ENCODE measurements at regions not wholly inside any gene's neighbourhood (a gene's known extent, or its start where the extent isn't known, plus 50 kb on each side); places are given as distances from the start of the nearest gene placed in this dataset.

DNA sequence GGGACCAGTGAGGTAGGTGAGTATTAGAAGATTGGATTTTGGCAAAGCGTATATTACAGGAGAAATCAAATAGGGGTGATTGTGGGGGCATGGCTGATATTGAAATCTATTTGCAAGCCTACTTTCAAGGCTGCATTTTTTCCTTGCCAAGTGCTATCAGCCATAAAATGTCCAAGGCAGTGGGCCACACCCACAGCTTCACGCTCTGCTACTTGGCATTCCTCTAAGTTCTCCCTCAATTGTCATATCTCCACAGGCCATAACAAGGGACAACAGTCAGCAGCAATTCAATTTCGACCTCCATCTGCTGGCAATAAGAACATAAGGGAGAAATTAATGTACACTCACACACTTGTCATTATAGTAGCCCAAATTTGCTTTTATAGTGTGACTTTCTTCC is 667.1 kb upstream of the PKN2 start:
- peaks cover 0 to 2% of the 10 kb centered on the region in 2 donors for H3K27me3 ChIP-seq (ENCODE audit: control insufficient read depth in 1 of 2, insufficient read depth in 2 of 2, low read length in 2 of 2)
- no peak overlapping the region for H3K4me3 ChIP-seq (ENCODE audit: low read depth in 1 of 2, low read length in 2 of 2)
- H3K36me3 ChIP-seq (ENCODE audit: control insufficient read depth in 2 of 2, insufficient read depth in 2 of 2, low read length in 1 of 2), result no peaks in the 10 kb centered on the region
- H3K9me3 ChIP-seq (ENCODE audit: control insufficient read depth in 2 of 2, insufficient read depth in 1 of 2, low read depth in 1 of 2, low read length in 1 of 2), result no peaks in the 10 kb centered on the region
- no peaks in the 10 kb centered on the region for H3K4me1 ChIP-seq (ENCODE audit: control insufficient read depth in 2 of 2, insufficient read depth in 2 of 2, low read length in 1 of 2)
- H3K27ac ChIP-seq (ENCODE audit: low read depth in 2 of 2, low read length in 1 of 2), result no peak overlapping the region
- WGBS, 2 donors, result 54 to 55% methylated on average over 3 of the region's 3 CpGs

DNA sequence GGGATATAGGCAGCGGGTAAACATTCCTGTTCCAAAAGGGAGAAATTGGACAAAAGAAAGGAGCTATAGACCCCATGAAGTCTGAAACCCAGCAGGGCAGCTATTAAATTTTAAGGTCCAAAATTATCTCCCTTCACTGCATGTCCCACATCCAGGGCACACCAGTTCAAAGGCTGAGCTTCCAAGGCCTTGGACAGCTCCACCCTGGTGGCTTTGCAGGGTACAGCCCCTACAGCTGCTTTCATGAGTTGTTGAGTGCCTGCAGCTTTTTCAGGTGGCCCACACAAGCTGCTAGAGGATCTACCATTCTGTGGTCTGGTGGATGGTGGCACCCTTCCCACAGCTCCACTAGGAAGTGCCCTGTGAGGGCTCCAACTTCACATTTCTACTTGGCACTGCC is 662.5 kb upstream of the PKN2 start:
- H3K4me1 ChIP-seq (ENCODE audit: control insufficient read depth in 2 of 2, insufficient read depth in 2 of 2, low read length in 1 of 2), result no peaks in the 10 kb centered on the region
- no peak overlapping the region for H3K4me3 ChIP-seq (ENCODE audit: low read depth in 1 of 2, low read length in 2 of 2)
- no peaks in the 10 kb centered on the region for H3K36me3 ChIP-seq (ENCODE audit: control insufficient read depth in 2 of 2, insufficient read depth in 2 of 2, low read length in 1 of 2)
- WGBS, 2 donors, result 6 to 100% methylated on average over 1 of the region's 1 CpG
- no peaks in the 10 kb centered on the region for H3K27me3 ChIP-seq (ENCODE audit: control insufficient read depth in 1 of 2, insufficient read depth in 2 of 2, low read length in 2 of 2)
- H3K27ac ChIP-seq (ENCODE audit: low read depth in 2 of 2, low read length in 1 of 2), result no peak overlapping the region
- H3K9me3 ChIP-seq (ENCODE audit: control insufficient read depth in 2 of 2, insufficient read depth in 1 of 2, low read depth in 1 of 2, low read length in 1 of 2), result no peaks in the 10 kb centered on the region

DNA sequence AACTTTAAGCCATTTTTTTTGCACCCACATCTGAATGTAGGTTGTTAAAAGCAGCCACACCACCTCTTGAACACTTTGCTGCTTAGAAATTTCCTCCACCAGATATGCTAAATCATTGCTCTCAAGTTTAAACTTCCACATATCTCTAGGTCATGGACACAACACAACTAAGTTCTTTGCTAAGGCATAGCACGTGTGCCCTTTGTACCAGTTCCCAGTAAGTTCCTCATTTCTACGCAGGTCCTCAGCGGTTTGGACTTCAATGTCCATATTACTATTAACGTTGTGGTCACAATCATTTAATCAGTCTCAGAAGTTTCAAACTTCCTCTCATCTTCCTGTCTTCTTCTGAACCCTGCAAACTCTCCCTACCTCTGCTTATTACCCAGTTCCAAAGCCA is 661.6 kb upstream of the PKN2 start:
- no peak overlapping the region for H3K27ac ChIP-seq (ENCODE audit: low read depth in 2 of 2, low read length in 1 of 2)
- no peaks in the 10 kb centered on the region for H3K27me3 ChIP-seq (ENCODE audit: control insufficient read depth in 1 of 2, insufficient read depth in 2 of 2, low read length in 2 of 2)
- H3K4me1 ChIP-seq (ENCODE audit: control insufficient read depth in 2 of 2, insufficient read depth in 2 of 2, low read length in 1 of 2), result no peaks in the 10 kb centered on the region
- no peaks in the 10 kb centered on the region for H3K9me3 ChIP-seq (ENCODE audit: control insufficient read depth in 2 of 2, insufficient read depth in 1 of 2, low read depth in 1 of 2, low read length in 1 of 2)
- no peak overlapping the region for H3K4me3 ChIP-seq (ENCODE audit: low read depth in 1 of 2, low read length in 2 of 2)
- 72 to 77% methylated on average over 4 of the region's 4 CpGs for WGBS, 2 donors
- no peaks in the 10 kb centered on the region for H3K36me3 ChIP-seq (ENCODE audit: control insufficient read depth in 2 of 2, insufficient read depth in 2 of 2, low read length in 1 of 2)

DNA sequence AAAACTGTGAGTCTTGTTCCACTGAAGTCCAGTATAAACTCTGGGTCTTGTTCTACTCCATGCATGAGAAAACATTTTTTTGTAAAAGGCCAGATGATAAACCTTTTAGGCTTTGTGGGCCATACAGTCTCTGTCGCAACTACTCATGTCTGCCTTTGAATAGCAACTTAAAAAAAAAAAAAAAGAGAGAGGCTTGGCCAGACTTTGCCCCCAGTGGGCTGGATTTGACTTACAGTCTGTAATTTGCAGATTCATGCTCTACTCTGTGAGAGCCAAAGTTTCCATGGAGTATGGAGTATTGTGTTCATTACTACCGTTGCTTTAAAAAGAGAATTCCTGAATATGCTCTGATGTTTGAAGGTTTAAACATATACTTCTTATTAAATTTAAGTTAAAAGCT is 654.9 kb upstream of the PKN2 start:
- WGBS, 2 donors, result 76 to 89% methylated on average over 2 of the region's 2 CpGs
- Histone ChIP-seq H3K9me3 (ENCODE audit: control insufficient read depth in 2 of 2, insufficient read depth in 1 of 2, low read depth in 1 of 2, low read length in 1 of 2) (no peaks in the 10 kb centered on the region), H3K27ac (ENCODE audit: low read depth in 2 of 2, low read length in 1 of 2) (no peak overlapping the region), H3K27me3 (ENCODE audit: control insufficient read depth in 1 of 2, insufficient read depth in 2 of 2, low read length in 2 of 2) (no peaks in the 10 kb centered on the region), H3K36me3 (ENCODE audit: control insufficient read depth in 2 of 2, insufficient read depth in 2 of 2, low read length in 1 of 2) (no peaks in the 10 kb centered on the region), H3K4me3 (ENCODE audit: low read depth in 1 of 2, low read length in 2 of 2) (no peak overlapping the region), H3K4me1 (ENCODE audit: control insufficient read depth in 2 of 2, insufficient read depth in 2 of 2, low read length in 1 of 2) (no peaks in the 10 kb centered on the region)

DNA sequence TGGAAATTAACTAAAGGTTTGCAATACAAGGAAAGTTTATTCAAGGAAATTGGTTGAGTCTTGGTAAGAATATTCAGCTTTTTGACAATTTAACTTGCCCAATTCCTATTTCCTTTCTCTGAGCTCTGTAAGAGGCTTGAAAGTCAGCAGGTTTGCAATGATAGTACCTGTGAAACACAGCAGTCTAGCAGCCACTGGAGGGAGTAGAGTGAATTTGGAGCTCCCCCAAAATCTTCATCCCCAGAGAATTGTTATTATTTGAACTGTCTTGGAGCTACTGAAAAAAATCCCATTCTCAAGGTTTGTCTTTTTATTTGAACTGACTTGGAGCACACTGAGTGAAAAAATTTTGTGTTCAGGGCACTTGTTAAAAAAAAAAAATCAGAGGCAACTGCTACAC is 654.2 kb upstream of the PKN2 start:
- H3K27me3 ChIP-seq (ENCODE audit: control insufficient read depth in 1 of 2, insufficient read depth in 2 of 2, low read length in 2 of 2), result no peaks in the 10 kb centered on the region
- H3K4me1 ChIP-seq (ENCODE audit: control insufficient read depth in 2 of 2, insufficient read depth in 2 of 2, low read length in 1 of 2), result no peaks in the 10 kb centered on the region
- no peak overlapping the region for H3K4me3 ChIP-seq (ENCODE audit: low read depth in 1 of 2, low read length in 2 of 2)
- no peaks in the 10 kb centered on the region for H3K36me3 ChIP-seq (ENCODE audit: control insufficient read depth in 2 of 2, insufficient read depth in 2 of 2, low read length in 1 of 2)
- no peaks in the 10 kb centered on the region for H3K9me3 ChIP-seq (ENCODE audit: control insufficient read depth in 2 of 2, insufficient read depth in 1 of 2, low read depth in 1 of 2, low read length in 1 of 2)
- no peak overlapping the region for H3K27ac ChIP-seq (ENCODE audit: low read depth in 2 of 2, low read length in 1 of 2)

DNA sequence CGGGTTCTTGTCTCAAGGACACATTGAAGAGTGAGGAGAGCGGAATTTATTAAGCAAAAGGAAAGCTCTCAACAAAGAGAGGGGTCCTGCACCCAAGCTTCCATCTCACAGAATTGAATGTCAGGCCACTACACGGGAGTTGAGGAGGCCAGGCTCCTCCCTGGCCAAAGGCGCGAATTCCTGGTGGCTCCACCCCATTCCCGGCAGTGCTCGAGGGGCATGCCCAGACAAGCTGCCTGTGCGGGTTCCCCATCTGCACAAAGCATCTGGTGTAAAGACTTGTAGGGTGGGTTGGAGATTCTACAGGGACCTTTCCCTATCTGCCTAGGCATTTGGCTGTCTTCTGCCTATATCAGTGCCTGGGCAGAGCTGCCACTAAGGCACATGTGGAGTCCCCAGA is 648.5 kb upstream of the PKN2 start:
- WGBS, 2 donors, result 85 to 91% methylated on average over 8 of the region's 8 CpGs
- Histone ChIP-seq H3K27ac (ENCODE audit: low read depth in 2 of 2, low read length in 1 of 2) (no peak overlapping the region), H3K4me3 (ENCODE audit: low read depth in 1 of 2, low read length in 2 of 2) (no peak overlapping the region), H3K36me3 (ENCODE audit: control insufficient read depth in 2 of 2, insufficient read depth in 2 of 2, low read length in 1 of 2) (no peaks in the 10 kb centered on the region), H3K9me3 (ENCODE audit: control insufficient read depth in 2 of 2, insufficient read depth in 1 of 2, low read depth in 1 of 2, low read length in 1 of 2) (peaks cover 0 to 8% of the 10 kb centered on the region in 2 donors), H3K4me1 (ENCODE audit: control insufficient read depth in 2 of 2, insufficient read depth in 2 of 2, low read length in 1 of 2) (no peaks in the 10 kb centered on the region), H3K27me3 (ENCODE audit: control insufficient read depth in 1 of 2, insufficient read depth in 2 of 2, low read length in 2 of 2) (no peaks in the 10 kb centered on the region)

DNA sequence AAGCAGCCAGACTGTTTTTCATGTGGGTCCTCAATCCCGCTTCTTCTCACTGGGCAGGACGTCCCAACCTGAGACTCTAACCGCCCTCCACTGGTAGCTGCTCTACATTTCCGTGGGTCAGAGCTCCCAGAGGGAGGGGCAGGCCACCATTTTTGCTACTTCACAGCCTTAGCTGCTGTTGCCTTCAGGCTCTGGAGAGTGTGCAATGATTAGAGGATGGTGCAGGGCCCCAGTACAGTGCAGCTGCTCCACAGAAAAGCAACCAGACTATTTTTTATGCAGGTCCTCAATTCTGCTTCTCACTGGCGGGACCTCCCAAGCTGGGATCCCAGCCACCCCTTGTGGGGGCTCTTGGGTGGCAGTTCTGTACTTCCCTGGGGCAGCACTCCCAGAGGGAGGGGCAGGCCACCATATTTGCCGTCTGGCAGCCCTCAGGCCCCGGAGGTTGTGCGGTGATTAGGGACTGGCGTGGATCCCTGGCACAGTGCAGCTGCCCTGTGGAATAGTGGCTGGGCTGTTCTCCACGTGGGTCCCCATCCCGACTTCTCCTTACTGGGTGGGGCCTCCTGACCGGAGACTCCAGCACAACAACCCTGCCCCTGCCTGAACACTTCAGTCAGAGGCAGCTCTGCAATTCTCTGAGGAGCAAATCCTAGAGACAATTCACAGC is 647.6 kb upstream of the PKN2 start:
- Histone ChIP-seq H3K36me3 (ENCODE audit: control insufficient read depth in 2 of 2, insufficient read depth in 2 of 2, low read length in 1 of 2) (no peaks in the 10 kb centered on the region), H3K4me3 (ENCODE audit: low read depth in 1 of 2, low read length in 2 of 2) (no peak overlapping the region), H3K27me3 (ENCODE audit: control insufficient read depth in 1 of 2, insufficient read depth in 2 of 2, low read length in 2 of 2) (no peaks in the 10 kb centered on the region), H3K4me1 (ENCODE audit: control insufficient read depth in 2 of 2, insufficient read depth in 2 of 2, low read length in 1 of 2) (no peaks in the 10 kb centered on the region), H3K27ac (ENCODE audit: low read depth in 2 of 2, low read length in 1 of 2) (no peak overlapping the region), H3K9me3 (ENCODE audit: control insufficient read depth in 2 of 2, insufficient read depth in 1 of 2, low read depth in 1 of 2, low read length in 1 of 2) (peaks cover 0 to 8% of the 10 kb centered on the region in 2 donors)
- 66 to 82% methylated on average over 12 of the region's 12 CpGs for WGBS, 2 donors

DNA sequence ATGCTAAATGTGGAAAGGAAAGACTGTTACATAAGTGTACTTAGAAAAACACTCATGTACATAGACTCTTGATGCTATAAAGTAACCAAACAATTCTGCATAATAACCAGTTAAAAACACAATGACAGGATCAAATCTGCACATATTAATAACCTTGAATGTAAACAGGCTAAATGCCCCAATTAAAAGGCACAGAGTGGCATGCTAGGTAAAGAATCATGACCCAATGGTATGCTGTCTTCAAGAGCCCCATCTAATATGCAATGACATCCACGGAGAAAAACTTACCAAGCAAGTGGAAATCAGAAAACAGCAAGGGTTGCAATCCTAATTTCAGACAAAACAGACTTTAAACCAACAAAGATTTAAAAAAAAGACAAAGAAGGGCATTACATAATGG is 644.8 kb upstream of the PKN2 start:
- no peaks in the 10 kb centered on the region for H3K27me3 ChIP-seq (ENCODE audit: control insufficient read depth in 1 of 2, insufficient read depth in 2 of 2, low read length in 2 of 2)
- H3K4me3 ChIP-seq (ENCODE audit: low read depth in 1 of 2, low read length in 2 of 2), result no peak overlapping the region
- no peak overlapping the region for H3K27ac ChIP-seq (ENCODE audit: low read depth in 2 of 2, low read length in 1 of 2)
- no peaks in the 10 kb centered on the region for H3K36me3 ChIP-seq (ENCODE audit: control insufficient read depth in 2 of 2, insufficient read depth in 2 of 2, low read length in 1 of 2)
- H3K9me3 ChIP-seq (ENCODE audit: control insufficient read depth in 2 of 2, insufficient read depth in 1 of 2, low read depth in 1 of 2, low read length in 1 of 2), result peaks cover 0 to 8% of the 10 kb centered on the region in 2 donors
- WGBS, 2 donors, result 78 to 82% methylated on average over 1 of the region's 1 CpG
- no peaks in the 10 kb centered on the region for H3K4me1 ChIP-seq (ENCODE audit: control insufficient read depth in 2 of 2, insufficient read depth in 2 of 2, low read length in 1 of 2)

DNA sequence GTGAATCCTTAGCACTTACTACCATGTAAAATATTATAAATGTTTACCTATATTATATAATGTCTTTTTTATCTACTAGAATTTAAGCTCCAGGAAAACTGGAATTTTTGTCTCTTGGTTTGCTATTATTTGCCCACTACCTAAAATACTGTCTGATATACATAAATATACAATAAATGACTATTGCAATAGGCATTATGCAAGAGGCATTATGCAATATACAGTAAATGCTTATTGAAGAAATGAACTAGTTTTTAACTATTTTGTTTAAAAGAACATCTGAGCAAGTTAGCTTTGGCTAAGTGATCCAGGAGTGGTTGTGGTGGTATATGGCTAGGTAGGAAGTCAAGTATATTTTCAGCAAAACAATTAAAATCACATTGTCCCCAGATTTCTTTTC is 640.2 kb upstream of the PKN2 start:
- Histone ChIP-seq H3K4me3 (ENCODE audit: low read depth in 1 of 2, low read length in 2 of 2) (no peak overlapping the region), H3K4me1 (ENCODE audit: control insufficient read depth in 2 of 2, insufficient read depth in 2 of 2, low read length in 1 of 2) (no peaks in the 10 kb centered on the region), H3K36me3 (ENCODE audit: control insufficient read depth in 2 of 2, insufficient read depth in 2 of 2, low read length in 1 of 2) (no peaks in the 10 kb centered on the region), H3K27ac (ENCODE audit: low read depth in 2 of 2, low read length in 1 of 2) (no peak overlapping the region), H3K9me3 (ENCODE audit: control insufficient read depth in 2 of 2, insufficient read depth in 1 of 2, low read depth in 1 of 2, low read length in 1 of 2) (no peaks in the 10 kb centered on the region), H3K27me3 (ENCODE audit: control insufficient read depth in 1 of 2, insufficient read depth in 2 of 2, low read length in 2 of 2) (no peaks in the 10 kb centered on the region)

DNA sequence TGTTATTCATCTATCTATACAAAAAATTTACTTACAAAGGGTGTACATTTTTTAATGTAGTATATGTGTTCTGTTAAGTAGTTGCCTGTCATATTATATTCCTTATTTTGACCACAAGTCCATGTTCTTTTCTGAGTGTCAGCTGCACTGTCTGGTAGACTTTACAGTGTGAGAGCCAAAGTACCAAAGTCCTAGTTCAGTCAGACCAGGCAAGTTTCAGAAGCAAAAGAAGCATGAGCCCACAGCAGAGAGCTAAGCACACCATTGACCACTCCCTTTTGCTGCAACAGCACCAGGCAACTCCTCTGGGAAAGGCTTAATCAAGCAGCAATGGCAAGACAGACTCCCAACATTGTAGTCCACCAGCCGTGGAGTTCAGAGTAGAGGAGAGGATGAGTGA is 631.9 kb upstream of the PKN2 start:
- H3K36me3 ChIP-seq (ENCODE audit: control insufficient read depth in 2 of 2, insufficient read depth in 2 of 2, low read length in 1 of 2), result no peaks in the 10 kb centered on the region
- no peak overlapping the region for H3K4me3 ChIP-seq (ENCODE audit: low read depth in 1 of 2, low read length in 2 of 2)
- H3K27me3 ChIP-seq (ENCODE audit: control insufficient read depth in 1 of 2, insufficient read depth in 2 of 2, low read length in 2 of 2), result no peaks in the 10 kb centered on the region
- H3K27ac ChIP-seq (ENCODE audit: low read depth in 2 of 2, low read length in 1 of 2), result no peak overlapping the region
- H3K9me3 ChIP-seq (ENCODE audit: control insufficient read depth in 2 of 2, insufficient read depth in 1 of 2, low read depth in 1 of 2, low read length in 1 of 2), result no peaks in the 10 kb centered on the region
- 58 to 91% methylated on average over 1 of the region's 1 CpG for WGBS, 2 donors
- H3K4me1 ChIP-seq (ENCODE audit: control insufficient read depth in 2 of 2, insufficient read depth in 2 of 2, low read length in 1 of 2), result no peaks in the 10 kb centered on the region

All from esophagus (tissue), 2 donors.